Psoas muscle (tissue), 7 donors: ENCODE measurements at regions not wholly inside any gene's neighbourhood (a gene's known extent, or its start where the extent isn't known, plus 50 kb on each side); places are given as distances from the start of the nearest gene placed in this dataset.
A peak's percentile ranks its signal among the peaks of the same experiment; 100 is the strongest.
"Not testable (repeated sequence)": the region's sequence is repeated elsewhere in the genome, so short reads cannot be mapped to it uniquely, and the experiment has no call there.

Experiments used
- ATAC-seq, 4 donors: fragments of 200-7000 bp; cut with Tn5 transposase; one replicate each; pipeline ENCODE4 v1.9.1; 2020; ENCODE audit warnings: moderate library complexity in 3 of 4, mild to moderate bottlenecking in 2 of 4
- DNase-seq, 2 donors: peaks; one replicate each; pipeline ENCODE4 v3.0.0-alpha.2; 2020
- H3K27ac ChIP-seq: fragments of 200-600 bp; one replicate; pipeline ENCODE4 v1.8.0; 2022
- H3K27me3 ChIP-seq, 3 donors: fragments of 200-600 bp in 1 of 3; one replicate each; pipeline versions ENCODE4 v1.6.1 to v1.8.0; 2013 to 2022; ENCODE audit warnings: low read length in 2 of 3, mild to moderate bottlenecking in 2 of 3, moderate library complexity in 1 of 3; ENCODE audit not compliant: insufficient read depth in 3 of 3
- H3K36me3 ChIP-seq, 2 donors: fragments of 200-600 bp in 1 of 2; one replicate each; pipeline versions ENCODE4 v1.6.1 to v1.8.0; 2013 to 2022; ENCODE audit warnings: low read depth in 1 of 2, mild to moderate bottlenecking in 1 of 2, moderate library complexity in 1 of 2; ENCODE audit not compliant: insufficient read depth in 1 of 2
- H3K4me1 ChIP-seq: fragments of 200-600 bp; one replicate; pipeline ENCODE4 v1.8.0; 2022
- H3K4me3 ChIP-seq: fragments of 200-600 bp; one replicate; pipeline ENCODE4 v1.8.0; 2022; ENCODE audit warnings: mild to moderate bottlenecking
- H3K9me3 ChIP-seq: fragments of 200-600 bp; one replicate; pipeline ENCODE4 v1.8.0; 2022
- WGBS, 3 donors: extraction: QIAGEN DNeasy Blood & Tissue Kit; methylation state at CpG; one replicate each; pipeline versions ENCODE4 v1.1.6 to v1.1.7; 2013; 5-methylcytosine and 5-hydroxymethylcytosine counted together
- intact Hi-C, 2 donors: fragments of 100-400 bp; cut with DNase I; formaldehyde crosslinking; loops; one replicate each; pipeline versions ENCODE4 v1.11.0 to v1.14.2; 2022
- TF ChIP-seq, protein P1 (sequence below): fragments of 200-600 bp; IDR thresholded peaks from one replicate; pipeline ENCODE4 v1.8.0; 2022; ENCODE audit warnings: antibody characterized with exemption
- donor health status: healthy with polysubstance abuse.
- donor health status: DM: no; HTN: no; CAD: no; lungs with moderate emphysema.
- donor health status: Bipolar disorder and iron deficiency.
- donor health status: healthy.
- donor health status: DM: yes; HTN: yes; CAD: no.
- donor health status: DM: no; HTN: no; CAD: no.
- donor health status: DM: yes; HTN: yes; CAD: no.

DNA sequence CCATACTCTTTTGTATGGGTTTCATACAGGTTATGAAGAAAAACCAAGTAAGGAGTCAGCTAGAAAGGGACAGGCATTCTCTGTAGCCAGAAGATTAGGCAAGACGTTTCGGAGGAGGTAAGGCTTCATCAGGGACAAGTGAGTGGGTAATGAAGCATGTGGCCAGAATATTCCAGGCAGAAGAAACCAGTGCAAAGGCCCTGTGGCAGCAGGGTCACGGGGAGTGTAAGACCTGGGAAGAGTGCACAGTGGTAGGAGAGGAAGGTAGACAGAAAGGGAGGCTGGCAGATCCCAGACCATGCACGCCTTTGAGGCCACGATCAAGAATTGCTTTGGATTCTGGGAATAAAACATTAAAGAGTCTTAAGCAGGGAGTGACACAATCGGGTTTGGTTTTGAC is 177.6 kb downstream of the MIAT start:
- H3K27me3 ChIP-seq: no peaks in the 10 kb centered on the region
- 88 to 89% (median 88%) methylated on average over 6 of the region's 6 CpGs for WGBS, 3 donors
- no peaks in the 10 kb centered on the region for H3K36me3 ChIP-seq
- intact Hi-C loops: no loop called here
- no peaks in the 10 kb centered on the region for H3K4me1 ChIP-seq
- no peak overlapping the region for H3K4me3 ChIP-seq
- ATAC-seq (no peak), DNase-seq (no peak)
- H3K27ac ChIP-seq: no peak overlapping the region
- TF ChIP-seq, protein P1, sequence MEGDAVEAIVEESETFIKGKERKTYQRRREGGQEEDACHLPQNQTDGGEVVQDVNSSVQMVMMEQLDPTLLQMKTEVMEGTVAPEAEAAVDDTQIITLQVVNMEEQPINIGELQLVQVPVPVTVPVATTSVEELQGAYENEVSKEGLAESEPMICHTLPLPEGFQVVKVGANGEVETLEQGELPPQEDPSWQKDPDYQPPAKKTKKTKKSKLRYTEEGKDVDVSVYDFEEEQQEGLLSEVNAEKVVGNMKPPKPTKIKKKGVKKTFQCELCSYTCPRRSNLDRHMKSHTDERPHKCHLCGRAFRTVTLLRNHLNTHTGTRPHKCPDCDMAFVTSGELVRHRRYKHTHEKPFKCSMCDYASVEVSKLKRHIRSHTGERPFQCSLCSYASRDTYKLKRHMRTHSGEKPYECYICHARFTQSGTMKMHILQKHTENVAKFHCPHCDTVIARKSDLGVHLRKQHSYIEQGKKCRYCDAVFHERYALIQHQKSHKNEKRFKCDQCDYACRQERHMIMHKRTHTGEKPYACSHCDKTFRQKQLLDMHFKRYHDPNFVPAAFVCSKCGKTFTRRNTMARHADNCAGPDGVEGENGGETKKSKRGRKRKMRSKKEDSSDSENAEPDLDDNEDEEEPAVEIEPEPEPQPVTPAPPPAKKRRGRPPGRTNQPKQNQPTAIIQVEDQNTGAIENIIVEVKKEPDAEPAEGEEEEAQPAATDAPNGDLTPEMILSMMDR: no peak
- no peaks in the 10 kb centered on the region for H3K9me3 ChIP-seq

DNA sequence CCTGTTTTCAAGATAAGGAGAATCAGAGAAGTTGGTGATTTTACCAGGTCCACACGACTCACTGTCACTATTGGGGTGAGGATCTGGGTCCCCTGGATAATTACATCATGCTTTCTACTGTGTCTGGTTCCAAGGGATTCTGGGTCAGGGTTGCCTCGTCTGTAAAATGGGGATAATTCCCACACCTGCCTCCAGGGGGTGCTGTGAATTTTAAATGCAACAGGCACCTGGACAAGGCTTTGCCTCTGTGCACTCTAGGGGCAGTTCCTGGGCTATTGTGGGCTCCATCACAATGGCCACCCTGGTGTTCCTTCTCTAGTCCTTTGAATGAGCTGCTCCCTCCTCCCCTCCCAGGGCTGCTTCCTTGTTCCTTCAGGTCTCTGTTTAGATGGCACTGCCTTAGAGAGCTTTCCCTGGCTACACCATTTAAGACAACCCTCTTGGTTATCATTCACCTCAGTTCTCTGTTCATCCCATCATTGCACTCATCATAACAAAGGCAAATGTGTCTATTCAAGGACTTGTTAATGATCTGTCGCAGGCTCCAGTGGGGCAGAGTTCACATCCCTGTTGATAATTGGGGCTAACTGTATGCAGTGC is 178.6 kb downstream of the MIAT start:
- no peak overlapping the region for H3K4me3 ChIP-seq
- H3K9me3 ChIP-seq: no peaks in the 10 kb centered on the region
- 35 to 43% (median 42%) methylated on average over 3 of the region's 3 CpGs for WGBS, 3 donors
- DNase-seq (no peak), ATAC-seq (no peak)
- H3K36me3 ChIP-seq: no peaks in the 10 kb centered on the region
- no peaks in the 10 kb centered on the region for H3K27me3 ChIP-seq
- no peaks in the 10 kb centered on the region for H3K4me1 ChIP-seq
- H3K27ac ChIP-seq: no peak overlapping the region
- intact Hi-C loops: no loop called here
- TF ChIP-seq, protein P1: peak; percentile 53

DNA sequence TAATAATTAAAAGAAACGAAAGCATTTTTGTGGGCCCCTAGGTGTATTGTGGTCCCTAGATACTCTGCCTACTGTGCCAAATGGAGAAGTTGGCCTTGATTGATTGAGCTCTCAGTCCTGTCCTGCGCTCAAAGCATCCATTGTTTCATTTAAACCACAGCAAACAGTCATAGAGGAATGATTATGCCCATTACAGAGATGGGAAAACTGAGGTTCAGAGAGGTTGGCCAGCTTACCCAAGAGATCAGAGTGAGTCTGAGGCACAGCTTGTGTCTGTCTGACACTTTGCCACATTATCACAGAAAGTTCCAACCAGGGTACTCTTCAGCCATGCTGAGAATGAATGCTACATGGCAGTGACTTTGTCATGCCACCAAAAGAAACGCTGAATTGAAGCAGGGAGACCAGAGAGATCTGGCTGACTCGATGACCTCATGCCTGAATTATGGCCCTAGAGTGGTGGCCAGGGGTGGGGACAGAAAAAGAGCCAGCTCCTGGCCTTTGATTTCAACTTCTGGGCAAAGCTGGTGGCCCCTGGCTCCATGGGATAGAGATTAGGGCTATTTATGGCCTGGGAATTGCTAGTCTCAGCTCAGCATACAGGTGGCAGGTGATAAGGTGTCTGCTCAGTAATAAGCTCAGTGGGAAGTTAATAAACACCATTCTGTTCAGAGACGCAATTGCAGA is 180.5 kb downstream of the MIAT start:
- no peaks in the 10 kb centered on the region for H3K36me3 ChIP-seq
- no peaks in the 10 kb centered on the region for H3K4me1 ChIP-seq
- no peak overlapping the region for H3K27ac ChIP-seq
- WGBS, 3 donors: 54 to 56% (median 54%) methylated on average over 5 of the region's 5 CpGs
- no peaks in the 10 kb centered on the region for H3K9me3 ChIP-seq
- DNase-seq (no peak), ATAC-seq (no peak)
- H3K4me3 ChIP-seq: no peak overlapping the region
- H3K27me3 ChIP-seq: no peaks in the 10 kb centered on the region
- TF ChIP-seq, protein P1: no peak
- intact Hi-C loops: no loop called here

DNA sequence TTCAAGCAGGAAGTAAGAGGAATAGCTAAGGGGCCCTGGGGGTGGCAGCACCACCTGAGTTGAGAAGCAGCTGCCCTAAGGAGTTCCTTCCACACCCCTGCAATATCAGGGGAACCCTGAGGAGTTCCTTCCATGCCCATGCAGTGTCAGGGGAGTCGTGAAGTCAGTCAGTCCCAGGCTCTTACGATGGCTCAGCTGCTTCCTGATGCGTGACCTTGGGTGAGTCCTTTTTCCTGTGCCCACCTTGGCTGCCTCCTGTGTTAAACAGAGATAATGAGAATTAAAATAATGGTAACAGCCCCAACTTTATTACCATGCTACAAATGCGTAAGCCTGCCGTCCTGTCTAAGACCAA is 181.1 kb downstream of the MIAT start:
- WGBS, 3 donors: 71 to 94% (median 86%) methylated on average over 5 of the region's 5 CpGs
- Histone ChIP-seq H3K36me3 (no peaks in the 10 kb centered on the region), H3K27me3 (no peaks in the 10 kb centered on the region), H3K4me3 (no peak overlapping the region), H3K4me1 (no peaks in the 10 kb centered on the region), H3K27ac (no peak overlapping the region), H3K9me3 (no peaks in the 10 kb centered on the region)
- intact Hi-C loops: no loop called here
- TF ChIP-seq, protein P1: no peak
- DNase-seq (no peak), ATAC-seq (no peak)

DNA sequence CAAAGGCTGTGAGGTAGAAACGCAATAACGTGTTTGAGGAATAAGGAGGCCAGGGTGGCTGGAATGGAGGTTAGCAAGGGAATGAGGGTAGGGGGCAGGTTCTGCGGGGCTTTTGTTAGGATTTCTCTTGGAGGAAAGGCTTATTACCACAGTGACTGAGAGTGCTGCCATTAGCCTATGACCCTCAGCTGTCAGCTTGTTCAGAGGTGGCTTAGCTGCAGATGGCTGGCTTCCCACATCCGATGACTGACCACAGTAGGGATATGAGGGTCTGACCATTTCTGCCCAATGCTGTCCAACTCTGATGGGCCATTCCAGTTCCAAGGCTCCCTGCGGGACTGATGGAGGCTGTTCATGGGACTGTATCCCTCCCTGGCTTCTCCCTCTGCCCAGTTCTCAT is 181.8 kb downstream of the MIAT start:
- no peak for ATAC-seq
- 79 to 87% (median 83%) methylated on average over 5 of the region's 5 CpGs for WGBS, 3 donors

DNA sequence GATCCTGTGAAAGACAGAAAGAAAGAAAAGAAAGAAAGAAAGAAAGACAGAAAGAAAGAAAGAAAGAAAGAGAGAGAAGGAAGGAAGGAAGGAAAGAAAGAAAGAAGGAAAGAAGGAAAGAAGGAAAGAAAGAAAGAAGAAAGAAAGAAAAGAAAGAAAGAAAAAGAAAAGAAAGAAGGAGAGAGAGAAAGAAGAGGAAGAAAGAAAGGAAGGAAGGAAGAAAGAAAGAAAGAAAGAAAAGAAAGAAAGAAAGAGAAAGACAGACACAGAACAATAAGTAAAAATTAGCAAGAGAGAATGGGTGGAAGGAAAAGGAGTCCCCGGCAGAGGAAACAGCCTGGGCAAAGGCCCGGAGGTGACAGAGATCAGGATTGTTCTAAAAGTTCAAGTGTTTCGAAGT is 183.4 kb downstream of the MIAT start:
- H3K4me1 ChIP-seq, H3K27me3 ChIP-seq, H3K27ac ChIP-seq, H3K4me3 ChIP-seq, H3K9me3 ChIP-seq, intact Hi-C loops, H3K36me3 ChIP-seq, DNase-seq, ATAC-seq: not testable (repeated sequence)
- 69 to 82% (median 79%) methylated on average over 3 of the region's 3 CpGs for WGBS, 3 donors

More for the DNA sequence above, 181.8 kb downstream of the MIAT start:
- Histone ChIP-seq H3K36me3 (no peaks in the 10 kb centered on the region), H3K27me3 (no peaks in the 10 kb centered on the region), H3K4me3 (no peak overlapping the region), H3K4me1 (no peaks in the 10 kb centered on the region), H3K27ac (no peak overlapping the region), H3K9me3 (no peaks in the 10 kb centered on the region)
- intact Hi-C loops: no loop called here
- TF ChIP-seq, protein P1: no peak
- DNase-seq: no peak
